ENCODE measurements at regions not wholly inside any gene's neighbourhood (a gene's known extent, or its start where the extent isn't known, plus 50 kb on each side); places are given as distances from the start of the nearest gene placed in this dataset.

GRCh38 chr15:31786360-31786759 is 244.0 kb upstream of the CHRNA7 start:
- H3K36me3 ChIP-seq (ENCODE audit: control insufficient read depth, insufficient read depth, low read length), result no peaks in the 10 kb centered on the region
- H3K9ac ChIP-seq (ENCODE audit: low read length), result no peak overlapping the region
- no peaks in the 10 kb centered on the region for H3K9me3 ChIP-seq (ENCODE audit: control insufficient read depth, insufficient read depth, low read depth, low read length)
- H3K27me3 ChIP-seq (ENCODE audit: control insufficient read depth, insufficient read depth, low read length), result no peaks in the 10 kb centered on the region
- H3K4me1 ChIP-seq (ENCODE audit: control insufficient read depth, insufficient read depth, low read length), result peaks cover 8% of the 10 kb centered on the region; the same call in 1 of the 2 replicates
- H3K27ac ChIP-seq (ENCODE audit: low read depth, low read length), result no peak overlapping the region
- no peak overlapping the region for H3K4me3 ChIP-seq (ENCODE audit: low read depth, low read length)

- no peaks in the 10 kb centered on the region for H3K36me3 ChIP-seq (ENCODE audit: control insufficient read depth, insufficient read depth, low read length)
Measured at GRCh38 chr15:31788104-31788503, 242.2 kb upstream of the CHRNA7 start.

DNA sequence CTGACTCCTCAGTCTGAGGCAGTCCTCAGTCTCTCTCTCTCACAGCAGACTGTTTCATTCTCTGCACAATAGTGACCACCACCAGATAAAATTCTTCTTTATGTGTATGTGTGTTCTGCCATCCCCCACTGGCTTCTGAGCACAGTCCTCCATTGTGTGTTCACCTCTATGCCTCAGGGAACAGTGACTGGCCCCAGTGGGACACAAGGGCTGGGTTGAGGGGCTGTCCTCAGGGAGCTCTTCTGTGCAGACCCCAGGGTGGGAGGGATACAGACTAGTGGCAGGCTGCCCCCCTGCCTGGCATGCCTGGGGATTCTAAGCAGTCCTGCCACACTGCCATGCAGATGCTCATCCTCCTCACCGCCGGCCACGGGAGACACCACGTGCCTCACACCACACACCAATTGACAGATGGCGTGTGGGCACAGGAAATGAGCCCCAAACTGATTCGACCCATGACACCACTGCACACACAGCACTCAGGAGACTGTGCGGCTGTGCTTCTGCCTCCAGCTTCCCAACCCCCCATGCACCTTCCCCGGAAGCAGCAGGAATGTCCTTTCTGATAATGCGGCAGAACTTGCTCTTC is 237.6 kb upstream of the CHRNA7 start:
- H3K4me1 ChIP-seq (ENCODE audit: control insufficient read depth, insufficient read depth, low read length), result no peaks in the 10 kb centered on the region
- H3K27ac ChIP-seq (ENCODE audit: low read depth, low read length), result no peak overlapping the region
- H3K27me3 ChIP-seq (ENCODE audit: control insufficient read depth, insufficient read depth, low read length), result no peaks in the 10 kb centered on the region
- H3K9me3 ChIP-seq (ENCODE audit: control insufficient read depth, insufficient read depth, low read depth, low read length), result no peaks in the 10 kb centered on the region
- H3K9ac ChIP-seq (ENCODE audit: low read length), result no peak overlapping the region
- H3K4me3 ChIP-seq (ENCODE audit: low read depth, low read length), result no peak overlapping the region
- H3K36me3 ChIP-seq (ENCODE audit: control insufficient read depth, insufficient read depth, low read length), result no peaks in the 10 kb centered on the region

More at GRCh38 chr15:31788104-31788503, 242.2 kb upstream of the CHRNA7 start:
- Histone ChIP-seq H3K27me3 (ENCODE audit: control insufficient read depth, insufficient read depth, low read length) (no peaks in the 10 kb centered on the region), H3K27ac (ENCODE audit: low read depth, low read length) (no peak overlapping the region), H3K4me1 (ENCODE audit: control insufficient read depth, insufficient read depth, low read length) (peaks cover 8% of the 10 kb centered on the region; the same call in 1 of the 2 replicates), H3K4me3 (ENCODE audit: low read depth, low read length) (no peak overlapping the region), H3K9ac (ENCODE audit: low read length) (no peak overlapping the region), H3K9me3 (ENCODE audit: control insufficient read depth, insufficient read depth, low read depth, low read length) (no peaks in the 10 kb centered on the region)

GRCh38 chr15:31799319-31799714 is 231.0 kb upstream of the CHRNA7 start:
- peaks cover 5% of the 10 kb centered on the region; the same call in 1 of the 2 replicates for H3K4me1 ChIP-seq (ENCODE audit: control insufficient read depth, insufficient read depth, low read length)
- no peaks in the 10 kb centered on the region for H3K9me3 ChIP-seq (ENCODE audit: control insufficient read depth, insufficient read depth, low read depth, low read length)
- H3K27ac ChIP-seq (ENCODE audit: low read depth, low read length), result no peak overlapping the region
- no peak overlapping the region for H3K4me3 ChIP-seq (ENCODE audit: low read depth, low read length)
- no peaks in the 10 kb centered on the region for H3K27me3 ChIP-seq (ENCODE audit: control insufficient read depth, insufficient read depth, low read length)
- H3K36me3 ChIP-seq (ENCODE audit: control insufficient read depth, insufficient read depth, low read length), result no peaks in the 10 kb centered on the region
- no peak overlapping the region for H3K9ac ChIP-seq (ENCODE audit: low read length)

GRCh38 chr15:31799715-31800321 is 230.5 kb upstream of the CHRNA7 start:
- H3K4me3 ChIP-seq (ENCODE audit: low read depth, low read length), result no peak overlapping the region
- H3K9me3 ChIP-seq (ENCODE audit: control insufficient read depth, insufficient read depth, low read depth, low read length), result no peaks in the 10 kb centered on the region
- no peak overlapping the region for H3K9ac ChIP-seq (ENCODE audit: low read length)
- no peaks in the 10 kb centered on the region for H3K36me3 ChIP-seq (ENCODE audit: control insufficient read depth, insufficient read depth, low read length)
- peaks cover 5% of the 10 kb centered on the region; the same call in 1 of the 2 replicates for H3K4me1 ChIP-seq (ENCODE audit: control insufficient read depth, insufficient read depth, low read length)
- H3K27ac ChIP-seq (ENCODE audit: low read depth, low read length), result no peak overlapping the region
- H3K27me3 ChIP-seq (ENCODE audit: control insufficient read depth, insufficient read depth, low read length), result no peaks in the 10 kb centered on the region

GRCh38 chr15:31801152-31801551 is 229.2 kb upstream of the CHRNA7 start:
- Histone ChIP-seq H3K9ac (ENCODE audit: low read length) (no peak overlapping the region), H3K9me3 (ENCODE audit: control insufficient read depth, insufficient read depth, low read depth, low read length) (no peaks in the 10 kb centered on the region), H3K4me1 (ENCODE audit: control insufficient read depth, insufficient read depth, low read length) (peaks cover 5% of the 10 kb centered on the region; the same call in 1 of the 2 replicates), H3K36me3 (ENCODE audit: control insufficient read depth, insufficient read depth, low read length) (no peaks in the 10 kb centered on the region), H3K27ac (ENCODE audit: low read depth, low read length) (no peak overlapping the region), H3K4me3 (ENCODE audit: low read depth, low read length) (no peak overlapping the region), H3K27me3 (ENCODE audit: control insufficient read depth, insufficient read depth, low read length) (no peaks in the 10 kb centered on the region)

DNA sequence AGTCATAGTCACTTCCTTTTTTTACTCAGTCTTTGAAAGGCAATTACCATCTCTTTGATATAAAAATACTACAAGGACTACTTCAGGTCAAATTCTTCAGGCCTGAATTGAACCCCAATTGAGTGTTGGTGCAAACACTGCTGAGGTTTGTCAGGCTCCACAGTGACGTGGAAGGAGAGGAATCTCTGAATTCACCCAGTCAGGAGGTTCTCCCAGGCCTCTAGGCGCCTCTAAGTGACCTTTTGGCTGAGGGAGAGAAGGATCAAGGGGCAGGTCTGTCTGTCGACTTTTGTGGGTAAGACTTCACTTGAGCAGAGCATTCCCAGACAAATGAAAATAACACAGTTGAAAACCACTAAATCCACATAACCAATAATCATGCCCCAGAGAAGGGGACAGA is 227.6 kb upstream of the CHRNA7 start:
- Histone ChIP-seq H3K27me3 (ENCODE audit: control insufficient read depth, insufficient read depth, low read length) (no peaks in the 10 kb centered on the region), H3K4me3 (ENCODE audit: low read depth, low read length) (no peak overlapping the region), H3K9me3 (ENCODE audit: control insufficient read depth, insufficient read depth, low read depth, low read length) (no peaks in the 10 kb centered on the region), H3K27ac (ENCODE audit: low read depth, low read length) (no peak overlapping the region), H3K9ac (ENCODE audit: low read length) (no peak overlapping the region), H3K4me1 (ENCODE audit: control insufficient read depth, insufficient read depth, low read length) (peaks cover 5% of the 10 kb centered on the region; the same call in 1 of the 2 replicates), H3K36me3 (ENCODE audit: control insufficient read depth, insufficient read depth, low read length) (no peaks in the 10 kb centered on the region)

DNA sequence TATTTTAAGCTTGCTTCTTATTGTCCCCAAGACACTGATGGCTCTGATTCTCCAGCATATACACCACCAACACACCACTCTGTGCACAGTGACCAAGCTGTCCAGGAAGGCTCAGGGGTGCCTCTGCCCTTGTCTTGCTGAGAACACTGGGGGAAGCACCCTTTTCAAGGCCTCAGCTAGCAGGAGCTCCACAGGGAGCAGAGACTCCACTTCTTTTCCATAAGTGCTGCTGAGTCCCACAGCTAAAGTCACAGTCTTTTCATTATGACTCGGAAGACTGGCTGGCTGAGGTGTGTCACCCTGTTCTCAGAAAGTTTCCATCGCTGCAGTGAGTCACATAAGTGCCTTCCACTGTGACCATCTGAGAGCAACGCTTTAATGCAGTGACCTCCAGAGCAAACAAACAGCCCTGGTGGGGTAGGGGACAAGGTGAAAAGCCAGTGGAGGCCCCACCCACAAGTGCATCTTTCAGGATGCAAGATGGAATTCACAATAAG is 226.9 kb upstream of the CHRNA7 start:
- H3K27me3 ChIP-seq (ENCODE audit: control insufficient read depth, insufficient read depth, low read length), result no peaks in the 10 kb centered on the region
- H3K36me3 ChIP-seq (ENCODE audit: control insufficient read depth, insufficient read depth, low read length), result no peaks in the 10 kb centered on the region
- H3K27ac ChIP-seq (ENCODE audit: low read depth, low read length), result no peak overlapping the region
- no peak overlapping the region for H3K9ac ChIP-seq (ENCODE audit: low read length)
- H3K4me1 ChIP-seq (ENCODE audit: control insufficient read depth, insufficient read depth, low read length), result peaks cover 5% of the 10 kb centered on the region; the same call in 1 of the 2 replicates
- no peaks in the 10 kb centered on the region for H3K9me3 ChIP-seq (ENCODE audit: control insufficient read depth, insufficient read depth, low read depth, low read length)
- no peak overlapping the region for H3K4me3 ChIP-seq (ENCODE audit: low read depth, low read length)

DNA sequence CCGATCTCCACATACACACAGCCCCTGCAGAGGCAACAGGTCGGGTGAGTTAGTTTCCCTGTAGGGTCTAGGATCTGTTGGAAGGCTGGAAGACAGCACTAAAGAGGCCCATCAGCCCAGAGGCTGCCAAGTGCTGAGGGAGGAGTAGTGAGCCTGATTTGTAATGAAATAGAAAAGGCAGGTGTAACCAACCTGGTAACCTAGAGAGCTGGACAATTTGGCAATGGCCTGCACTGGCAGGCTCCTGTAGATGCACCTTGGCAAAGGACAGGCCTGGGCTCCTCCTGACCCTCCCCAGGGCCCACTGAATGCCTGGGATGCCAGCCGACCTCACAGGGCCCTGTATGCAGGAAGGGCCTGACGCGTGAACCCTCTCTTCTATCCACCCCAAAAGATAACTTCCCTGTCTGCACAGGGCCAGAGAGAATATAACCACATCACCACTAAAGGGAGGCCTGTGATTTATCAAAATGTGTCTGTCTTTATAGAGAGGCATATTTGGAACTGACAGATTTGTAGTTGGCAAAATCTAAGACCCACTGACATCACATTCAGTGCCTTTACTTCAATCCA is 225.1 kb upstream of the CHRNA7 start:
- Histone ChIP-seq H3K4me3 (ENCODE audit: low read depth, low read length) (no peak overlapping the region), H3K4me1 (ENCODE audit: control insufficient read depth, insufficient read depth, low read length) (no peaks in the 10 kb centered on the region), H3K36me3 (ENCODE audit: control insufficient read depth, insufficient read depth, low read length) (no peaks in the 10 kb centered on the region), H3K9ac (ENCODE audit: low read length) (no peak overlapping the region), H3K9me3 (ENCODE audit: control insufficient read depth, insufficient read depth, low read depth, low read length) (no peaks in the 10 kb centered on the region), H3K27me3 (ENCODE audit: control insufficient read depth, insufficient read depth, low read length) (no peaks in the 10 kb centered on the region), H3K27ac (ENCODE audit: low read depth, low read length) (no peak overlapping the region)

DNA sequence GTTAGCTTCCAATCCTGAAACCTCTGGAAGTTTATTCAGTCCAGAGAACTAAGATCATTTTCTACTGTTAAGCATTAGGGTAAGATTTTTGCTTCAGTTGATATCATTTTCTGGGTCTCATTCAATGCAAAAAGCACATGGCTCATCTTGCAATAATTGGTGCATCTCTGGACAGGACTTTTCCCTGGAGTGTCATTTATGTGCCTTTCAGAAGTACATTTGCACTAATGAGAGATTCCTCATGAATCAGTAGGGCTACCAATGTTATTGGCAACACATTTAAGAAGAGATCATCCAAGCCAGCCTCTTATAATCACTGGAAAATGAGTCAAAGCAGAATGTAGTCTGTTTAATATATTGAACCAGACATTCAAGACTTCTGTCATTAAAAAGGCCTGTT is 224.2 kb upstream of the CHRNA7 start:
- Histone ChIP-seq H3K36me3 (ENCODE audit: control insufficient read depth, insufficient read depth, low read length) (no peaks in the 10 kb centered on the region), H3K4me3 (ENCODE audit: low read depth, low read length) (no peak overlapping the region), H3K27ac (ENCODE audit: low read depth, low read length) (no peak overlapping the region)

DNA sequence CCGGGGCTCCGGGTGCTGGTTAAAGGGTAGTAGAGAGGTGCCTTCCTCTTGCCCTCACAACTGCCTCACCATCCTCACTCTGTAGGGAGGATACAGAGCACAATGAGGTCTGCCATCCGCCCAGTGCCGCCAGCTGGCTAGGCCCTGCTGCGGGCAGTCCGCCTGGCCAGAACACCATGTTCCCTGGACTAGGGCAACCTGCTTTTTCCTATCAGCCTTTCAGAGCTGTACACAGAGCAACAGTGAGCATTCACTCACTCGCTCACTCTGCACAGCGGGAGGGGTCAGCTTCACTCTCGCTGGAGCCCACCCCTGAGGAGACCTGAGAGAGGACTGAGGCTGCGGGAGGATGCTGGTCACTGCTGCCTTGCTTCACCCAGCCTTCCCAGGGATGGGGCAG is 218.7 kb upstream of the CHRNA7 start:
- Histone ChIP-seq H3K4me1 (ENCODE audit: control insufficient read depth, insufficient read depth, low read length) (no peaks in the 10 kb centered on the region), H3K27ac (ENCODE audit: low read depth, low read length) (no peak overlapping the region), H3K36me3 (ENCODE audit: control insufficient read depth, insufficient read depth, low read length) (no peaks in the 10 kb centered on the region), H3K27me3 (ENCODE audit: control insufficient read depth, insufficient read depth, low read length) (no peaks in the 10 kb centered on the region), H3K9ac (ENCODE audit: low read length) (no peak overlapping the region), H3K4me3 (ENCODE audit: low read depth, low read length) (no peak overlapping the region), H3K9me3 (ENCODE audit: control insufficient read depth, insufficient read depth, low read depth, low read length) (no peaks in the 10 kb centered on the region; the same call in 1 of the 2 replicates)

More for the DNA sequence above, 224.2 kb upstream of the CHRNA7 start:
- Histone ChIP-seq H3K9me3 (ENCODE audit: control insufficient read depth, insufficient read depth, low read depth, low read length) (no peaks in the 10 kb centered on the region), H3K4me1 (ENCODE audit: control insufficient read depth, insufficient read depth, low read length) (no peaks in the 10 kb centered on the region), H3K27me3 (ENCODE audit: control insufficient read depth, insufficient read depth, low read length) (no peaks in the 10 kb centered on the region), H3K9ac (ENCODE audit: low read length) (no peak overlapping the region)
